Adrenal gland (tissue), 9 donors: ENCODE measurements at regions not wholly inside any gene's neighbourhood (a gene's known extent, or its start where the extent isn't known, plus 50 kb on each side); places are given as distances from the start of the nearest gene placed in this dataset.

Source experiments
- DNase-seq, 7 donors: peaks; one replicate each; pipeline ENCODE4 v3.0.0-alpha.2; 2019 to 2020
- H3K27ac ChIP-seq, 5 donors: fragments of 200-600 bp; sonication (generic) in 4 of 5; 1 replicate in 3 of 5; 2 replicates in 2 of 5; pipeline versions ENCODE4 v1.5.1 to v1.8.0; 2016 to 2020; ENCODE audit warnings: mild to moderate bottlenecking in 1 of 5
- H3K27me3 ChIP-seq: fragments of 200-600 bp; 2 replicates; pipeline ENCODE4 v1.8.0; 2021
- H3K36me3 ChIP-seq, 2 donors: fragments of 200-600 bp; replicated peaks in 1 of 2; 1 replicate in 1 of 2; 2 replicates in 1 of 2; pipeline versions ENCODE4 v1.5.1 to v1.8.0; 2018 to 2022
- H3K4me1 ChIP-seq, 2 donors: fragments of 200-600 bp; replicated peaks in 1 of 2; 1 replicate in 1 of 2; 2 replicates in 1 of 2; pipeline versions ENCODE4 v1.5.1 to v1.8.0; 2018 to 2021
- H3K4me3 ChIP-seq, 4 donors: fragments of 200-600 bp; sonication (generic) in 3 of 4; one replicate each; pipeline ENCODE4 v1.5.1; 2016 to 2018
- H3K9me3 ChIP-seq, 3 donors: fragments of 200-600 bp; sonication (generic) in 1 of 3; replicated peaks in 1 of 3; 1 replicate in 2 of 3; 2 replicates in 1 of 3; pipeline versions ENCODE4 v1.5.1 to v1.8.0; 2016 to 2021
- CTCF ChIP-seq, 6 experiments: fragments of 450-650 bp in 4 of 6; fragments of 200-600 bp in 2 of 6; sonication (generic) in 1 of 6; IDR thresholded peaks; 1 replicate in 5 of 6; 2 replicates in 1 of 6; pipeline versions ENCODE4 v1.5.1 to v1.8.0; 2016 to 2021; ENCODE audit warnings: antibody characterized with exemption in 6 of 6, mild to moderate bottlenecking in 2 of 6, moderate library complexity in 1 of 6
- POLR2A ChIP-seq, 2 donors: fragments of 450-650 bp; IDR thresholded peaks; one replicate each; pipeline ENCODE4 v1.6.1; 2017; ENCODE audit warnings: antibody characterized with exemption in 2 of 2, mild to moderate bottlenecking in 2 of 2, moderate library complexity in 1 of 2
- WGBS, 4 donors: extraction: QIAGEN DNeasy Blood & Tissue Kit in 2 of 4; methylation state at CpG; one replicate each; pipeline versions ENCODE4 v1.1.5 to v1.1.7; 2013 to 2017; 5-methylcytosine and 5-hydroxymethylcytosine counted together
- intact Hi-C, 2 donors: fragments of 100-400 bp; cut with DNase I; formaldehyde crosslinking; loops; one replicate each; pipeline versions ENCODE4 v1.14.1 to v1.15.0; 2022 to 2023
- donor health status: healthy with polysubstance abuse.
- donor health status: Bipolar disorder and iron deficiency.
- donor health status: DM: yes; HTN: yes; CAD: no.
- donor health status: DM: no; HTN: no; CAD: no.
- donor health status: DM: no; HTN: no; CAD: no.

GRCh38 chr6:144908004-144908403 is 622.9 kb downstream of the UTRN start:
- H3K27ac ChIP-seq = no peak overlapping the region
- intact Hi-C loops = no loop called here
- no peaks in the 10 kb centered on the region for H3K9me3 ChIP-seq
- H3K36me3 ChIP-seq = no peaks in the 10 kb centered on the region
- no peaks in the 10 kb centered on the region for H3K4me1 ChIP-seq
- DNase-seq = no peak
- no peak for TF ChIP-seq CTCF (IDR thresholded peaks at IDR 0.05)
- TF ChIP-seq POLR2A (IDR thresholded peaks at IDR 0.05) = no peak
- H3K4me3 ChIP-seq = no peak overlapping the region
- no peaks in the 10 kb centered on the region for H3K27me3 ChIP-seq
- WGBS, 4 donors = 85 to 93% (median 88%) methylated on average over 1 of the region's 1 CpG

GRCh38 chr6:144909753-144910285 is 624.7 kb downstream of the UTRN start:
- Histone ChIP-seq H3K36me3 (no peaks in the 10 kb centered on the region), H3K4me1 (no peaks in the 10 kb centered on the region), H3K27me3 (no peaks in the 10 kb centered on the region), H3K27ac (no peak overlapping the region), H3K4me3 (no peak overlapping the region), H3K9me3 (no peaks in the 10 kb centered on the region)
- intact Hi-C loops = no loop called here
- DNase-seq = no peak
- TF ChIP-seq CTCF (IDR thresholded peaks at IDR 0.05) = no peak
- TF ChIP-seq POLR2A (IDR thresholded peaks at IDR 0.05) = no peak
- 83 to 88% (median 85%) methylated on average over 3 of the region's 3 CpGs for WGBS, 4 donors

- DNase-seq = no peak
- WGBS, 4 donors = 85 to 93% (median 89%) methylated on average over 2 of the region's 2 CpGs
- Histone ChIP-seq H3K27me3 (no peaks in the 10 kb centered on the region), H3K4me1 (no peaks in the 10 kb centered on the region), H3K36me3 (no peaks in the 10 kb centered on the region), H3K27ac (no peak overlapping the region), H3K9me3 (no peaks in the 10 kb centered on the region), H3K4me3 (no peak overlapping the region)
- intact Hi-C loops = no loop called here
- no peak for TF ChIP-seq CTCF (IDR thresholded peaks at IDR 0.05)
- no peak for TF ChIP-seq POLR2A (IDR thresholded peaks at IDR 0.05)
Measured at GRCh38 chr6:144911322-144911721, 626.2 kb downstream of the UTRN start.

GRCh38 chr6:144912474-144912873 is 627.3 kb downstream of the UTRN start:
- no peak for DNase-seq
- 45 to 62% (median 59%) methylated on average over 2 of the region's 2 CpGs for WGBS, 4 donors
- H3K4me3 ChIP-seq = no peak overlapping the region
- H3K27me3 ChIP-seq = no peaks in the 10 kb centered on the region
- intact Hi-C loops = no loop called here
- no peaks in the 10 kb centered on the region for H3K36me3 ChIP-seq
- no peaks in the 10 kb centered on the region for H3K4me1 ChIP-seq
- TF ChIP-seq CTCF (IDR thresholded peaks at IDR 0.05) = no peak
- TF ChIP-seq POLR2A (IDR thresholded peaks at IDR 0.05) = no peak
- no peaks in the 10 kb centered on the region for H3K9me3 ChIP-seq
- no peak overlapping the region for H3K27ac ChIP-seq
